PC-9 (cell line): ENCODE measurements at regions not wholly inside any gene's neighbourhood (a gene's known extent, or its start where the extent isn't known, plus 50 kb on each side); places are given as distances from the start of the nearest gene placed in this dataset.

Experiments used
- EZH2 ChIP-seq: fragments of 200-600 bp; sonication (generic); IDR thresholded peaks from 2 replicates; pipeline ENCODE4 v1.8.0; 2017; ENCODE audit warnings: antibody characterized with exemption, low read depth
- TF ChIP-seq, protein P1 (sequence below): fragments of 200-600 bp; sonication (generic); conservative IDR thresholded peaks from 2 replicates; pipeline ENCODE4 v1.6.1; 2017; ENCODE audit warnings: mixed run types, antibody characterized with exemption, mild to moderate bottlenecking, moderate library complexity

DNA sequence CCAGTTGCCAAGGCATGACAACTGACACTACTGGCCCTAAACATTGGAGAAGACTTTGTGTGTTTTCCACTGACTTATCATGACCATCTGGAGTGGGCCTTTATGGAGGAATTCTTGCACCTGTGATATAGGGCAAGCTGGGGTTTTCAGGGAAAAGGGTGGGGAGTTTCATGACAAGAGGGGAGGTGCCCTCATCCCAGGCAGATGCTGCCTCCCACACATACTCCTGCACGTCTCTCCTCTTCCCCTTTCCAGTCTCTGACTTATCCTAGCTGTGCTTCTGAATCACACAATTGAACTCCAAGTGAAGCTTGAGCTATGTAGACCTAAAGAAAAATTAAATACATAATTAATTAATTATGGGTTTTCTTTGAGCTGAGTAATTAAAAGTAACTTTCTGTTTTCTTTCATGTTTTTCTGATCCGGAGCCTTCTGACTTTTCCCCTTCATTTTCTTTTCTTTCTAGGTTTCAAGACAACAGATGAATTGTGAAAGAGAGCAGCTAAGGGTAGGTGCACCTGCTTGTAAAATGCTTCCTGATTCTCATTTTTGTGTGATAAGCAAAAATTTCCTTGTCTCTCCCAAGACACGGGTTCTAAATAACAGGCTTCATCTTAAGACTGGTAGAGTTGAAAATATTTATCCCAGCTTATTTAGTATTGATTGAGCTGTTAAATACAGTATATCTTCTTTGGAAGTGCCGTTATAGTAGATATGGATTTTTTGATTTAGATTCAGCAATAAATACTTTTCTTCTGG lies 280.9 kb upstream of the RBFOX1 start:
- TF ChIP-seq, protein P1, sequence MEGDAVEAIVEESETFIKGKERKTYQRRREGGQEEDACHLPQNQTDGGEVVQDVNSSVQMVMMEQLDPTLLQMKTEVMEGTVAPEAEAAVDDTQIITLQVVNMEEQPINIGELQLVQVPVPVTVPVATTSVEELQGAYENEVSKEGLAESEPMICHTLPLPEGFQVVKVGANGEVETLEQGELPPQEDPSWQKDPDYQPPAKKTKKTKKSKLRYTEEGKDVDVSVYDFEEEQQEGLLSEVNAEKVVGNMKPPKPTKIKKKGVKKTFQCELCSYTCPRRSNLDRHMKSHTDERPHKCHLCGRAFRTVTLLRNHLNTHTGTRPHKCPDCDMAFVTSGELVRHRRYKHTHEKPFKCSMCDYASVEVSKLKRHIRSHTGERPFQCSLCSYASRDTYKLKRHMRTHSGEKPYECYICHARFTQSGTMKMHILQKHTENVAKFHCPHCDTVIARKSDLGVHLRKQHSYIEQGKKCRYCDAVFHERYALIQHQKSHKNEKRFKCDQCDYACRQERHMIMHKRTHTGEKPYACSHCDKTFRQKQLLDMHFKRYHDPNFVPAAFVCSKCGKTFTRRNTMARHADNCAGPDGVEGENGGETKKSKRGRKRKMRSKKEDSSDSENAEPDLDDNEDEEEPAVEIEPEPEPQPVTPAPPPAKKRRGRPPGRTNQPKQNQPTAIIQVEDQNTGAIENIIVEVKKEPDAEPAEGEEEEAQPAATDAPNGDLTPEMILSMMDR, result no peak
- no peak for TF ChIP-seq EZH2
